ENCODE measurements at regions not wholly inside any gene's neighbourhood (a gene's known extent, or its start where the extent isn't known, plus 50 kb on each side); places are given as distances from the start of the nearest gene placed in this dataset.

GRCh38 chr5:88519066-88519465 lies 250.4 kb upstream of the TMEM161B start:
- TF ChIP-seq, protein P1, sequence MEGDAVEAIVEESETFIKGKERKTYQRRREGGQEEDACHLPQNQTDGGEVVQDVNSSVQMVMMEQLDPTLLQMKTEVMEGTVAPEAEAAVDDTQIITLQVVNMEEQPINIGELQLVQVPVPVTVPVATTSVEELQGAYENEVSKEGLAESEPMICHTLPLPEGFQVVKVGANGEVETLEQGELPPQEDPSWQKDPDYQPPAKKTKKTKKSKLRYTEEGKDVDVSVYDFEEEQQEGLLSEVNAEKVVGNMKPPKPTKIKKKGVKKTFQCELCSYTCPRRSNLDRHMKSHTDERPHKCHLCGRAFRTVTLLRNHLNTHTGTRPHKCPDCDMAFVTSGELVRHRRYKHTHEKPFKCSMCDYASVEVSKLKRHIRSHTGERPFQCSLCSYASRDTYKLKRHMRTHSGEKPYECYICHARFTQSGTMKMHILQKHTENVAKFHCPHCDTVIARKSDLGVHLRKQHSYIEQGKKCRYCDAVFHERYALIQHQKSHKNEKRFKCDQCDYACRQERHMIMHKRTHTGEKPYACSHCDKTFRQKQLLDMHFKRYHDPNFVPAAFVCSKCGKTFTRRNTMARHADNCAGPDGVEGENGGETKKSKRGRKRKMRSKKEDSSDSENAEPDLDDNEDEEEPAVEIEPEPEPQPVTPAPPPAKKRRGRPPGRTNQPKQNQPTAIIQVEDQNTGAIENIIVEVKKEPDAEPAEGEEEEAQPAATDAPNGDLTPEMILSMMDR (IDR thresholded peaks at IDR 0.05): no peak
- TF ChIP-seq POLR2A (IDR thresholded peaks at IDR 0.05): no peak

Data from thyroid gland (tissue), 4 donors.